ENCODE measurements at regions not wholly inside any gene's neighbourhood (a gene's known extent, or its start where the extent isn't known, plus 50 kb on each side); places are given as distances from the start of the nearest gene placed in this dataset.
A peak's percentile ranks its signal among the peaks of the same experiment; 100 is the strongest.

- Histone ChIP-seq H3K4me1 (no peaks in the 10 kb centered on the region), H3K36me3 (no peaks in the 10 kb centered on the region), H3K27me3 (no peaks in the 10 kb centered on the region), H3K4me3 (no peak overlapping the region), H3K27ac (no peak overlapping the region), H3K9me3 (no peaks in the 10 kb centered on the region)
- TF ChIP-seq CTCF (IDR thresholded peaks at IDR 0.05) = no peak
- DNase-seq (ENCODE audit: low spot score in 2 of 2) = no peak
- intact Hi-C loops (cut with DNase I) = no loop called here
These were observed 107.0 kb downstream of the CTH start for GRCh38 chr1:70518106-70518505.

GRCh38 chr1:70528590-70529333 is 117.7 kb downstream of the CTH start:
- intact Hi-C loops (cut with DNase I) = loop anchor here (10.0 kb wide), 1 partner anchor 156 kb away; no protein-coding TSS in a partner anchor
- Histone ChIP-seq H3K27ac (no peak overlapping the region), H3K4me3 (no peak overlapping the region), H3K4me1 (no peaks in the 10 kb centered on the region), H3K9me3 (no peaks in the 10 kb centered on the region), H3K27me3 (no peaks in the 10 kb centered on the region), H3K36me3 (no peaks in the 10 kb centered on the region)
- peak in 2 of 3 experiments; percentile 51 to 73 for TF ChIP-seq CTCF (IDR thresholded peaks at IDR 0.05)
- no peak for DNase-seq (ENCODE audit: low spot score in 2 of 2)

- DNase-seq (ENCODE audit: low spot score in 2 of 2) = no peak
- H3K27me3 ChIP-seq = no peaks in the 10 kb centered on the region
- H3K4me3 ChIP-seq = no peak overlapping the region
- H3K36me3 ChIP-seq = no peaks in the 10 kb centered on the region
- H3K27ac ChIP-seq = no peak overlapping the region
- H3K4me1 ChIP-seq = no peaks in the 10 kb centered on the region
- intact Hi-C loops (cut with DNase I) = no loop called here
- no peak for TF ChIP-seq CTCF (IDR thresholded peaks at IDR 0.05)
- no peaks in the 10 kb centered on the region for H3K9me3 ChIP-seq
These were observed 125.8 kb downstream of the CTH start for GRCh38 chr1:70536708-70537366.

GRCh38 chr1:70537788-70538187 is 126.7 kb downstream of the CTH start:
- Histone ChIP-seq H3K27ac (no peak overlapping the region), H3K36me3 (no peaks in the 10 kb centered on the region), H3K4me3 (no peak overlapping the region), H3K27me3 (no peaks in the 10 kb centered on the region), H3K9me3 (no peaks in the 10 kb centered on the region), H3K4me1 (no peaks in the 10 kb centered on the region)
- no peak for TF ChIP-seq CTCF (IDR thresholded peaks at IDR 0.05)
- intact Hi-C loops (cut with DNase I) = no loop called here
- DNase-seq (ENCODE audit: low spot score in 2 of 2) = no peak

GRCh38 chr1:70542030-70542429 is 131.0 kb downstream of the CTH start:
- no peak overlapping the region for H3K4me3 ChIP-seq
- TF ChIP-seq CTCF (IDR thresholded peaks at IDR 0.05) = no peak
- no peaks in the 10 kb centered on the region for H3K9me3 ChIP-seq
- no peaks in the 10 kb centered on the region for H3K4me1 ChIP-seq
- H3K27me3 ChIP-seq = no peaks in the 10 kb centered on the region
- DNase-seq (ENCODE audit: low spot score in 2 of 2) = no peak
- no peak overlapping the region for H3K27ac ChIP-seq
- intact Hi-C loops (cut with DNase I) = no loop called here
- H3K36me3 ChIP-seq = no peaks in the 10 kb centered on the region
